D341Med (cell line): ENCODE measurements at regions not wholly inside any gene's neighbourhood (a gene's known extent, or its start where the extent isn't known, plus 50 kb on each side); places are given as distances from the start of the nearest gene placed in this dataset.

Experiments
- DNase-seq: peaks from one replicate; pipeline ENCODE4 v3.0.0; 2012; ENCODE audit warnings: low spot score

GRCh38 chr13:105785436-105785835, 750.0 kb downstream of the EFNB2 start:
- DNase-seq: no peak

- no peak for DNase-seq
Observed at GRCh38 chr13:105783261-105783660, 752.2 kb downstream of the EFNB2 start.

- no peak for DNase-seq
Observed at GRCh38 chr13:105778196-105778595, 757.3 kb downstream of the EFNB2 start.

- no peak for DNase-seq
Observed at GRCh38 chr13:105774739-105775460, 760.6 kb downstream of the EFNB2 start.

- no peak for DNase-seq
Observed at GRCh38 chr13:105773863-105774538, 761.5 kb downstream of the EFNB2 start.

GRCh38 chr13:105773241-105773640, 762.2 kb downstream of the EFNB2 start:
- DNase-seq: no peak

GRCh38 chr13:105764486-105764885, 771.0 kb downstream of the EFNB2 start:
- DNase-seq: no peak

GRCh38 chr13:105763851-105764250, 771.6 kb downstream of the EFNB2 start:
- DNase-seq: no peak

- DNase-seq: no peak
Observed at GRCh38 chr13:105762096-105762495, 773.4 kb downstream of the EFNB2 start.

- no peak for DNase-seq
Observed at GRCh38 chr13:105758918-105759860, 776.3 kb downstream of the EFNB2 start.

GRCh38 chr13:105740739-105741138, 794.7 kb downstream of the EFNB2 start:
- DNase-seq: no peak

GRCh38 chr13:105737688-105738087, 797.8 kb downstream of the EFNB2 start:
- no peak for DNase-seq

GRCh38 chr13:105735281-105735680, 800.2 kb downstream of the EFNB2 start:
- no peak for DNase-seq

- no peak for DNase-seq
Observed at GRCh38 chr13:105732806-105733529, 802.5 kb downstream of the EFNB2 start.

- no peak for DNase-seq
Observed at GRCh38 chr13:105725887-105726286, 809.6 kb downstream of the EFNB2 start.

- DNase-seq: no peak
Observed at GRCh38 chr13:105721016-105721415, 814.4 kb downstream of the EFNB2 start.

- DNase-seq: no peak
Observed at GRCh38 chr13:105719859-105720258, 815.6 kb downstream of the EFNB2 start.

- no peak for DNase-seq
Observed at GRCh38 chr13:105709181-105709580, 826.3 kb downstream of the EFNB2 start.

- no peak for DNase-seq
Observed at GRCh38 chr13:105703843-105704242, 831.6 kb downstream of the EFNB2 start.

- no peak for DNase-seq
Observed at GRCh38 chr13:105702441-105702840, 833.0 kb downstream of the EFNB2 start.

- no peak for DNase-seq
Observed at GRCh38 chr13:105692769-105693168, 842.7 kb downstream of the EFNB2 start.

- no peak for DNase-seq
Observed at GRCh38 chr13:105684216-105684615, 851.2 kb downstream of the EFNB2 start.
